SW480 (cell line): ENCODE measurements at regions not wholly inside any gene's neighbourhood (a gene's known extent, or its start where the extent isn't known, plus 50 kb on each side); places are given as distances from the start of the nearest gene placed in this dataset.
"Not testable (repeated sequence)": the region's sequence is repeated elsewhere in the genome, so short reads cannot be mapped to it uniquely, and the experiment has no call there.

Experiments
- DNase-seq: peaks from one replicate; pipeline ENCODE4 v3.0.0-alpha.2; 2016; ENCODE audit warnings: low spot score

GRCh38 chr6:115798229-115798628, 262.5 kb downstream of the FRK start:
- DNase-seq, result no peak

GRCh38 chr6:115796829-115797228, 263.9 kb downstream of the FRK start:
- no peak for DNase-seq

GRCh38 chr6:115796061-115796460, 264.6 kb downstream of the FRK start:
- DNase-seq, result no peak

GRCh38 chr6:115783402-115784061, 277.2 kb downstream of the FRK start:
- no peak for DNase-seq

- no peak for DNase-seq
These were observed 278.1 kb downstream of the FRK start for GRCh38 chr6:115782612-115783011.

GRCh38 chr6:115773741-115774140, 286.9 kb downstream of the FRK start:
- no peak for DNase-seq

GRCh38 chr6:115770851-115771250, 289.8 kb downstream of the FRK start:
- no peak for DNase-seq

- no peak for DNase-seq
These were observed 292.2 kb downstream of the FRK start for GRCh38 chr6:115768500-115768899.

GRCh38 chr6:115767931-115768330, 292.8 kb downstream of the FRK start:
- DNase-seq, result no peak

GRCh38 chr6:115766745-115767462, 293.8 kb downstream of the FRK start:
- no peak for DNase-seq

GRCh38 chr6:115765966-115766365, 294.7 kb downstream of the FRK start:
- DNase-seq, result no peak

- no peak for DNase-seq
These were observed 301.6 kb downstream of the FRK start for GRCh38 chr6:115759051-115759450.

- no peak for DNase-seq
These were observed 307.2 kb downstream of the FRK start for GRCh38 chr6:115753446-115753845.

- DNase-seq, result no peak
These were observed 309.7 kb downstream of the FRK start for GRCh38 chr6:115750946-115751345.

- no peak for DNase-seq
These were observed 310.4 kb downstream of the FRK start for GRCh38 chr6:115750292-115750691.

GRCh38 chr6:115747719-115748118, 313.0 kb downstream of the FRK start:
- no peak for DNase-seq

GRCh38 chr6:115746583-115746982, 314.1 kb downstream of the FRK start:
- not testable (repeated sequence) for DNase-seq

GRCh38 chr6:115740907-115741306, 319.8 kb downstream of the FRK start:
- no peak for DNase-seq

- DNase-seq, result no peak
These were observed 325.1 kb downstream of the FRK start for GRCh38 chr6:115735610-115736009.

GRCh38 chr6:115733426-115733825, 327.3 kb downstream of the FRK start:
- no peak for DNase-seq

- DNase-seq, result no peak
These were observed 331.7 kb downstream of the FRK start for GRCh38 chr6:115729036-115729435.

- no peak for DNase-seq
These were observed 332.5 kb downstream of the FRK start for GRCh38 chr6:115728171-115728570.

GRCh38 chr6:115721564-115721963, 339.1 kb downstream of the FRK start:
- DNase-seq, result no peak

- DNase-seq, result no peak
These were observed 339.8 kb downstream of the FRK start for GRCh38 chr6:115720900-115721299.
